OCI-LY7 (cell line): ENCODE measurements at regions not wholly inside any gene's neighbourhood (a gene's known extent, or its start where the extent isn't known, plus 50 kb on each side); places are given as distances from the start of the nearest gene placed in this dataset.

Source experiments
- EZH2phosphoT487 ChIP-seq: fragments of 200-600 bp; sonication (generic); IDR thresholded peaks from 2 replicates; pipeline ENCODE4 v1.6.1; 2018; ENCODE audit warnings: low read depth, borderline replicate concordance, mild to moderate bottlenecking, mixed run types, antibody characterized with exemption, low read length, moderate library complexity, mixed read lengths
- TF ChIP-seq, protein P1 (sequence below): fragments of 200-600 bp; sonication (generic); conservative IDR thresholded peaks from 2 replicates; pipeline ENCODE4 v1.5.1; 2014; ENCODE audit warnings: mild to moderate bottlenecking, antibody characterized with exemption, low read length, moderate library complexity, mixed read lengths

DNA sequence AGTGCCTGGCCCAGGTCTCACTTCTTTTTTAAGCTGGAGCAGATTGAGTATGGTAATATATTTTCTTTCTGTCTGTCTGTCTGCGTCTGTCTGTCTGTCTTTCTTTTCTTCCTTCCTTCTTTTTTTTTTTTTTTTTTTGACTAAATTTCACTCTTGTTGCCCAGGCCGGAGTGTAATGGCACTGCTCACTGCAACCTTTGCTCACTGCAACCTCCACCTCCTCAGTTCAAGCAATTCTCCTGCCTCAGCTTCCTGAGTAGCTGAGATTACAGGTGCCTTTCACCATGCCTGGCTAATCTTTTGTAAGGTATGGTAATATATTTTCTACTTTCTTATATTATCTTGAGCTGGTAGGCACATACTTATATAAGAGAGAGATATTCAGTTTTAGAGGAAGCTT, 196.3 kb upstream of the MARCKS start:
- TF ChIP-seq, protein P1, sequence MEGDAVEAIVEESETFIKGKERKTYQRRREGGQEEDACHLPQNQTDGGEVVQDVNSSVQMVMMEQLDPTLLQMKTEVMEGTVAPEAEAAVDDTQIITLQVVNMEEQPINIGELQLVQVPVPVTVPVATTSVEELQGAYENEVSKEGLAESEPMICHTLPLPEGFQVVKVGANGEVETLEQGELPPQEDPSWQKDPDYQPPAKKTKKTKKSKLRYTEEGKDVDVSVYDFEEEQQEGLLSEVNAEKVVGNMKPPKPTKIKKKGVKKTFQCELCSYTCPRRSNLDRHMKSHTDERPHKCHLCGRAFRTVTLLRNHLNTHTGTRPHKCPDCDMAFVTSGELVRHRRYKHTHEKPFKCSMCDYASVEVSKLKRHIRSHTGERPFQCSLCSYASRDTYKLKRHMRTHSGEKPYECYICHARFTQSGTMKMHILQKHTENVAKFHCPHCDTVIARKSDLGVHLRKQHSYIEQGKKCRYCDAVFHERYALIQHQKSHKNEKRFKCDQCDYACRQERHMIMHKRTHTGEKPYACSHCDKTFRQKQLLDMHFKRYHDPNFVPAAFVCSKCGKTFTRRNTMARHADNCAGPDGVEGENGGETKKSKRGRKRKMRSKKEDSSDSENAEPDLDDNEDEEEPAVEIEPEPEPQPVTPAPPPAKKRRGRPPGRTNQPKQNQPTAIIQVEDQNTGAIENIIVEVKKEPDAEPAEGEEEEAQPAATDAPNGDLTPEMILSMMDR = no peak
- no peak for TF ChIP-seq EZH2phosphoT487
